ENCODE measurements at regions not wholly inside any gene's neighbourhood (a gene's known extent, or its start where the extent isn't known, plus 50 kb on each side); places are given as distances from the start of the nearest gene placed in this dataset.

- Histone ChIP-seq H3K9me3 (ENCODE audit: control insufficient read depth, insufficient read depth, low read length) (peaks cover 11% of the 10 kb centered on the region), H3K27ac (ENCODE audit: low read depth, low read length) (no peak overlapping the region), H3K4me2 (ENCODE audit: low read length) (no peak overlapping the region), H3K27me3 (ENCODE audit: control insufficient read depth, low read length) (no peaks in the 10 kb centered on the region), H3K79me2 (ENCODE audit: control insufficient read depth, low read length) (no peaks in the 10 kb centered on the region), H3K4me3 (ENCODE audit: low read length) (no peak overlapping the region), H3F3A (ENCODE audit: control insufficient read depth, insufficient read depth) (no peaks in the 10 kb centered on the region), H3K9me2 (replicated peaks; ENCODE audit: control insufficient read depth, low read length) (no peaks in the 10 kb centered on the region), H4K20me1 (ENCODE audit: control insufficient read depth, insufficient read depth, low read depth, low read length) (no peaks in the 10 kb centered on the region), H3K4me1 (ENCODE audit: control insufficient read depth, low read length) (no peaks in the 10 kb centered on the region), H3K36me3 (ENCODE audit: control insufficient read depth, low read length) (no peaks in the 10 kb centered on the region)
- TF ChIP-seq EZH2phosphoT487 (IDR thresholded peaks at IDR 0.05; ENCODE audit: borderline replicate concordance, low read length) = no peak
- no peak for TF ChIP-seq CTCF (IDR thresholded peaks at IDR 0.05; ENCODE audit: low read depth, low read length, poor library complexity, severe bottlenecking)
These were observed 135.1 kb downstream of the ZFP64 start for GRCh38 chr20:52056203-52057062.

- no peaks in the 10 kb centered on the region for H3K27me3 ChIP-seq (ENCODE audit: control insufficient read depth, low read length)
- H3K36me3 ChIP-seq (ENCODE audit: control insufficient read depth, low read length) = no peaks in the 10 kb centered on the region
- H3K4me3 ChIP-seq (ENCODE audit: low read length) = no peak overlapping the region
These were observed 137.5 kb downstream of the ZFP64 start for GRCh38 chr20:52054123-52054522.

GRCh38 chr20:52049001-52049731 is 142.4 kb downstream of the ZFP64 start:
- Histone ChIP-seq H3F3A (ENCODE audit: control insufficient read depth, insufficient read depth) (no peaks in the 10 kb centered on the region), H3K36me3 (ENCODE audit: control insufficient read depth, low read length) (no peaks in the 10 kb centered on the region), H4K20me1 (ENCODE audit: control insufficient read depth, insufficient read depth, low read depth, low read length) (no peaks in the 10 kb centered on the region), H3K27ac (ENCODE audit: low read depth, low read length) (no peak overlapping the region), H3K27me3 (ENCODE audit: control insufficient read depth, low read length) (no peaks in the 10 kb centered on the region), H3K9me2 (replicated peaks; ENCODE audit: control insufficient read depth, low read length) (no peaks in the 10 kb centered on the region), H3K4me2 (ENCODE audit: low read length) (no peak overlapping the region), H3K79me2 (ENCODE audit: control insufficient read depth, low read length) (no peaks in the 10 kb centered on the region), H3K4me1 (ENCODE audit: control insufficient read depth, low read length) (no peaks in the 10 kb centered on the region), H3K9me3 (ENCODE audit: control insufficient read depth, insufficient read depth, low read length) (no peaks in the 10 kb centered on the region), H3K4me3 (ENCODE audit: low read length) (no peak overlapping the region)
- TF ChIP-seq EZH2phosphoT487 (IDR thresholded peaks at IDR 0.05; ENCODE audit: borderline replicate concordance, low read length) (no peak), CTCF (IDR thresholded peaks at IDR 0.05; ENCODE audit: low read depth, low read length, poor library complexity, severe bottlenecking) (no peak)

More at GRCh38 chr20:52054123-52054522, 137.5 kb downstream of the ZFP64 start:
- H3F3A ChIP-seq (ENCODE audit: control insufficient read depth, insufficient read depth) = no peaks in the 10 kb centered on the region
- no peaks in the 10 kb centered on the region for H4K20me1 ChIP-seq (ENCODE audit: control insufficient read depth, insufficient read depth, low read depth, low read length)
- no peak overlapping the region for H3K27ac ChIP-seq (ENCODE audit: low read depth, low read length)
- TF ChIP-seq CTCF (IDR thresholded peaks at IDR 0.05; ENCODE audit: low read depth, low read length, poor library complexity, severe bottlenecking) = no peak
- H3K79me2 ChIP-seq (ENCODE audit: control insufficient read depth, low read length) = no peaks in the 10 kb centered on the region
- no peak overlapping the region for H3K4me2 ChIP-seq (ENCODE audit: low read length)
- peaks cover 11% of the 10 kb centered on the region for H3K9me3 ChIP-seq (ENCODE audit: control insufficient read depth, insufficient read depth, low read length)
- H3K9me2 ChIP-seq (replicated peaks; ENCODE audit: control insufficient read depth, low read length) = no peaks in the 10 kb centered on the region
- H3K4me1 ChIP-seq (ENCODE audit: control insufficient read depth, low read length) = no peaks in the 10 kb centered on the region
